H9 (cell line): ENCODE measurements at regions not wholly inside any gene's neighbourhood (a gene's known extent, or its start where the extent isn't known, plus 50 kb on each side); places are given as distances from the start of the nearest gene placed in this dataset.

Experiments
- DNase-seq: peaks from one replicate; pipeline ENCODE4 v3.0.0-alpha.2; 2017
- H2AFZ ChIP-seq: one replicate; pipeline ENCODE4 v1.6.1; 2013; ENCODE audit warnings: mild to moderate bottlenecking, low read length, control low read depth, moderate library complexity
- H2AK5ac ChIP-seq: 2 replicates; pipeline ENCODE4 v1.6.1; 2013; ENCODE audit warnings: low read length, control low read depth, mixed read lengths; ENCODE audit not compliant: insufficient read length
- H2BK120ac ChIP-seq: one replicate; pipeline ENCODE4 v1.6.1; 2013; ENCODE audit warnings: low read depth, mild to moderate bottlenecking, low read length, control low read depth, inconsistent platforms; ENCODE audit not compliant: poor library complexity, severe bottlenecking
- H2BK12ac ChIP-seq: 2 replicates; pipeline ENCODE4 v1.6.1; 2013; ENCODE audit warnings: low read length, control low read depth, mixed read lengths, low read depth; ENCODE audit not compliant: insufficient read length
- H2BK15ac ChIP-seq: 2 replicates; pipeline ENCODE4 v1.6.1; 2013; ENCODE audit warnings: low read depth, low read length, control low read depth
- H2BK20ac ChIP-seq: one replicate; pipeline ENCODE4 v1.6.1; 2013; ENCODE audit warnings: low read depth, mild to moderate bottlenecking, low read length, control low read depth, inconsistent platforms; ENCODE audit not compliant: poor library complexity, severe bottlenecking
- H2BK5ac ChIP-seq: 2 replicates; pipeline ENCODE4 v1.6.1; 2013; ENCODE audit warnings: low read length, control low read depth, mixed read lengths; ENCODE audit not compliant: insufficient read length
- H3K14ac ChIP-seq: 2 replicates; pipeline ENCODE4 v1.6.1; 2013; ENCODE audit warnings: low read length, control low read depth; ENCODE audit not compliant: insufficient read depth
- H3K18ac ChIP-seq: 2 replicates; pipeline ENCODE4 v1.6.1; 2013; ENCODE audit warnings: low read depth, mild to moderate bottlenecking, mixed read lengths, low read length, control low read depth; ENCODE audit not compliant: insufficient read length
- H3K23ac ChIP-seq: 2 replicates; pipeline ENCODE4 v1.6.1; 2013; ENCODE audit warnings: low read length, control low read depth, mixed read lengths, low read depth; ENCODE audit not compliant: insufficient read length
- H3K23me2 ChIP-seq: 2 replicates; pipeline ENCODE4 v1.6.1; 2013; ENCODE audit warnings: low read depth, mild to moderate bottlenecking, mixed read lengths, low read length, control low read depth; ENCODE audit not compliant: insufficient read length, poor library complexity, severe bottlenecking
- H3K27ac ChIP-seq: 2 replicates; pipeline ENCODE4 v1.5.1; 2013; ENCODE audit warnings: low read length, control low read depth, mixed read lengths, low read depth; ENCODE audit not compliant: insufficient read length
- H3K27me3 ChIP-seq: 2 replicates; pipeline ENCODE4 v1.6.1; 2013; ENCODE audit warnings: low read length, control low read depth, inconsistent platforms; ENCODE audit not compliant: insufficient read depth
- H3K4ac ChIP-seq: 2 replicates; pipeline ENCODE4 v1.6.1; 2013; ENCODE audit warnings: low read depth, mild to moderate bottlenecking, control low read depth, inconsistent platforms, low read length, moderate library complexity
- H3K4me1 ChIP-seq: 2 replicates; pipeline ENCODE4 v1.6.1; 2013; ENCODE audit warnings: low read length, control low read depth, inconsistent platforms; ENCODE audit not compliant: insufficient read depth
- H3K4me2 ChIP-seq: 2 replicates; pipeline ENCODE4 v1.6.1; 2013; ENCODE audit warnings: low read length, control low read depth, mixed read lengths; ENCODE audit not compliant: insufficient read length, insufficient read depth
- H3K56ac ChIP-seq: 2 replicates; pipeline ENCODE4 v1.6.1; 2013; ENCODE audit warnings: low read depth, mild to moderate bottlenecking, mixed read lengths, low read length, control low read depth; ENCODE audit not compliant: insufficient read length
- H3K79me1 ChIP-seq: 2 replicates; pipeline ENCODE4 v1.6.1; 2013; ENCODE audit warnings: low read depth, mild to moderate bottlenecking, moderate library complexity, low read length, control low read depth, inconsistent platforms; ENCODE audit not compliant: insufficient read depth, poor library complexity, severe bottlenecking
- H3K79me2 ChIP-seq: 2 replicates; pipeline ENCODE4 v1.6.1; 2013; ENCODE audit warnings: low read length, control low read depth, inconsistent platforms; ENCODE audit not compliant: insufficient read depth
- H3K9ac ChIP-seq: 2 replicates; pipeline ENCODE4 v1.6.1; 2013; ENCODE audit warnings: low read length, control low read depth, mixed read lengths; ENCODE audit not compliant: insufficient read length; ENCODE audit errors: extremely low read depth
- H3K9me3 ChIP-seq: one replicate; pipeline ENCODE4 v1.6.1; 2013; ENCODE audit warnings: low read depth, low read length, inconsistent platforms; ENCODE audit not compliant: control insufficient read depth
- H3T11ph ChIP-seq: one replicate; pipeline ENCODE4 v1.6.1; 2013; ENCODE audit warnings: mild to moderate bottlenecking, low read length, control low read depth, inconsistent platforms
- H4K20me1 ChIP-seq: one replicate; pipeline ENCODE4 v1.6.1; 2013; ENCODE audit not compliant: control insufficient read depth, insufficient read length, insufficient read depth
- H4K5ac ChIP-seq: 2 replicates; pipeline ENCODE4 v1.6.1; 2013; ENCODE audit warnings: low read depth, mild to moderate bottlenecking, mixed read lengths, low read length, control low read depth; ENCODE audit not compliant: insufficient read length
- H4K8ac ChIP-seq: replicated peaks from 2 replicates; pipeline ENCODE4 v1.6.1; 2013; ENCODE audit warnings: low read length, control low read depth, mixed read lengths, low read depth; ENCODE audit not compliant: insufficient read length
- H4K91ac ChIP-seq: 2 replicates; pipeline ENCODE4 v1.6.1; 2013; ENCODE audit warnings: low read depth, mild to moderate bottlenecking, moderate library complexity, mixed read lengths, low read length, control low read depth; ENCODE audit not compliant: insufficient read length
- H3K27ac Mint-ChIP-seq, 3 experiments: 2 replicates in 2 of 3; 3 replicates in 1 of 3; pipeline ENCODE4 v1.8.0; 2020 to 2021; ENCODE audit warnings: mixed read lengths in 3 of 3, mild to moderate bottlenecking in 1 of 3, moderate library complexity in 1 of 3
- H3K27me3 Mint-ChIP-seq: 2 replicates; pipeline ENCODE4 v1.8.0; 2021; ENCODE audit warnings: low read depth, mild to moderate bottlenecking, moderate library complexity, mixed read lengths
- H3K36me3 Mint-ChIP-seq, 3 experiments: 2 replicates in 2 of 3; 3 replicates in 1 of 3; pipeline ENCODE4 v1.8.0; 2020 to 2021; ENCODE audit warnings: low read depth in 3 of 3, mixed read lengths in 3 of 3; ENCODE audit not compliant: insufficient read depth in 1 of 3
- H3K4me1 Mint-ChIP-seq, 2 experiments: 2 replicates each; pipeline ENCODE4 v1.8.0; 2020; ENCODE audit warnings: mixed read lengths in 2 of 2
- H3K4me3 Mint-ChIP-seq, 2 experiments: 2 replicates in 1 of 2; 3 replicates in 1 of 2; pipeline ENCODE4 v1.8.0; 2020 to 2021; ENCODE audit warnings: mild to moderate bottlenecking in 2 of 2, mixed read lengths in 2 of 2, moderate library complexity in 1 of 2
- H3K9me3 Mint-ChIP-seq, 2 experiments: 2 replicates in 1 of 2; 3 replicates in 1 of 2; pipeline ENCODE4 v1.8.0; 2020; ENCODE audit warnings: mild to moderate bottlenecking in 2 of 2, mixed read lengths in 2 of 2, moderate library complexity in 1 of 2
- CTCF ChIP-seq: fragments of 200-600 bp; sonication (generic); conservative IDR thresholded peaks from 3 replicates; pipeline ENCODE4 v1.8.0; 2021; ENCODE audit warnings: antibody characterized with exemption, mild to moderate bottlenecking
- WGBS: extraction: QIAGEN DNeasy Blood & Tissue Kit; methylation state at CpG from one replicate; pipeline ENCODE4 v1.1.7; 2013; ENCODE audit warnings: missing lambda C conversion rate, low lambda C conversion rate, mixed read lengths; ENCODE audit not compliant: insufficient read length; ENCODE audit errors: extremely low coverage; 5-methylcytosine and 5-hydroxymethylcytosine counted together

- Histone ChIP-seq H4K5ac (no peak overlapping the region), H4K20me1 (no peaks in the 10 kb centered on the region), H3K23me2 (no peaks in the 10 kb centered on the region), H3K27me3 (no peaks in the 10 kb centered on the region), H3K4me2 (no peak overlapping the region), H3K14ac (no peak overlapping the region), H2BK12ac (no peak overlapping the region), H2BK120ac (no peak overlapping the region), H3K27ac (no peak overlapping the region), H4K8ac (no peak overlapping the region), H3K4me1 (no peaks in the 10 kb centered on the region), H4K91ac (no peak overlapping the region), H2BK5ac (no peak overlapping the region), H2BK15ac (no peak overlapping the region), H3K56ac (no peak overlapping the region), H2AK5ac (no peak overlapping the region), H3K18ac (no peak overlapping the region), H3K79me2 (no peaks in the 10 kb centered on the region), H3K9ac (no peak overlapping the region), H3K79me1 (no peaks in the 10 kb centered on the region), H2AFZ (no peak overlapping the region), H3K23ac (no peak overlapping the region), H3T11ph (no peak overlapping the region), H3K9me3 (no peaks in the 10 kb centered on the region), H2BK20ac (no peak overlapping the region), H3K4ac (no peak overlapping the region)
- H3K27ac Mint-ChIP-seq = no peak overlapping the region; a peak in 1 of 7 replicates
- H3K36me3 Mint-ChIP-seq = 0 out of 7 replicates have a peak, but pooled peaks cover 0 to 1% (median 0%) of the 10 kb centered on the region in 3 experiments
- TF ChIP-seq CTCF = no peak
- H3K9me3 Mint-ChIP-seq = peaks cover 2 to 5% of the 10 kb centered on the region in 2 experiments
- peaks cover 11% of the 10 kb centered on the region for H3K27me3 Mint-ChIP-seq
- no peak overlapping the region; a peak in 1 of 5 replicates for H3K4me3 Mint-ChIP-seq
- peaks cover 14 to 20% of the 10 kb centered on the region in 2 experiments for H3K4me1 Mint-ChIP-seq
- DNase-seq = no peak
- no CpG with 5 or more reads among the region's 13 CpGs for WGBS
Measured at GRCh38 chr9:761793-762560, 79.5 kb upstream of the DMRT1 start.
